GM18498 (cell line): ENCODE measurements at regions not wholly inside any gene's neighbourhood (a gene's known extent, or its start where the extent isn't known, plus 50 kb on each side); places are given as distances from the start of the nearest gene placed in this dataset.
A peak's percentile ranks its signal among the peaks of the same experiment; 100 is the strongest.
"Not testable (repeated sequence)": the region's sequence is repeated elsewhere in the genome, so short reads cannot be mapped to it uniquely, and the experiment has no call there.

ENCODE experiments used
- ATAC-seq: cut with Tn5 transposase; IDR thresholded peaks from one replicate; pipeline ENCODE4 v1.9.1; 2021; ENCODE audit warnings: mild to moderate bottlenecking, moderate library complexity; ENCODE audit not compliant: unreplicated experiment

DNA sequence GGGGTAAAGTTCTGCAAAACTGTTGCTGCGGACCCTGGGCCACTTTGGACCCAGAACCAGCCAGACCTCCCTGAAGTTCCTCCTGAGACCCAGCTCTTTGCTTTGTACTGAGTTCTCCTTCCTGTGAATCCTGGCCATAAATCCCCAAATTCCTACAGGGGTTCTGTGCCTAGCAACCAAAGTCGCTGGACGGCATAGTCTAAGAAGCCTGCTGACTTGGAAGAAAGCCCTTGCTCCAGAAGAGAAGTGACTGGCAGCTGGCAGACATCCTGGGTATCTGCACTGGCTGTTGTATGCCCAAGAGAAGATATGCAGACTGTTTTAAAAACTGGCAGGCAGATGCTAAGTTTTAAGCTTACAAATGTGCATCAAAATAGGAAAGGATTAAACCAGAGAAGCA is 99.9 kb upstream of the SLC24A4 start:
- no peak for ATAC-seq

DNA sequence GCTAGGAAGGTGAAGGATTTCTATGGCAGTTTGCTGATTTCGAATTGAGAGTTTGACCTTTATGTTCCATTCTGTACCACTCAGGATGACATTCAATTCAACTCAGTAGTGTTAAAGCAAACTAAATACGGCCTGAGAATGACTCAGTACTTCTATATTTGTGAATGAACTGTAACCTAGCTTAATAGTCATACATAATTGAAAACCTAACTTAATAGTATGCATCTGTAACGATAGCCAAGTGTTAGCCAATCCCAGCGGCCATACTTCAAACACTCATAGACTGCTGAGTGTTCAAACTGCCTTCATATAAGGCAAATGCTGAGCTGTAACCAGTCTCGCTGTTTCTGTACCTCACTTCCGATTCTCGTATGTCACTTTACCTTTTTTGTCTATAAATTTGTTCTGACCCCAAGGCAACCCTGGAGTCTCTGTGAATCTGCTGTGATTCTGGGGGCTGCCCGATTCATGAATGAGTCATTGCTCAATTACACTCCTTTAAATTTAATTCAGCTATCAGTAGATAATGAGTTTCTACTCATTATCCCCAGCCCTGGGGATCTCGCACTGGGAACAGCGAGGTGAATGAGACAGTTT is 98.5 kb upstream of the SLC24A4 start:
- ATAC-seq, result no peak

DNA sequence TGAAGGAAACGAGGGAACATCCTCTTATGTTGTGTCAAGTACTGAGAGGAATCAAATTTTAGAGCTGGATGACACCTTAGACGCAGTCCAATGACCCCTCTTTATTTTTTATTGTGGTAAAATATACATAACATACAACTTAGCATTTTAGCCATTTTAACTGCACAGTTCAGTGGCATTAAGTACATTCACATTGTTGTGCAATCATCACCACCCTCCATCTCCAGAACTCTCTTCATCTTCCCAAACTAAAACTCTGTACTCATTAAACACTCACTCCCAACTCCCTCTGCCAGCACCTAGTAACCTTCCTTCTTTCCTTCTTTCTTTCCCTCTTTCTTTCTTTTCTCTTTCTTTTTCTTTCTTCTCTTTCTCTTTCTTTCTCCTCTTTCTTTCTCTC is 97.2 kb upstream of the SLC24A4 start:
- ATAC-seq, result no peak

DNA sequence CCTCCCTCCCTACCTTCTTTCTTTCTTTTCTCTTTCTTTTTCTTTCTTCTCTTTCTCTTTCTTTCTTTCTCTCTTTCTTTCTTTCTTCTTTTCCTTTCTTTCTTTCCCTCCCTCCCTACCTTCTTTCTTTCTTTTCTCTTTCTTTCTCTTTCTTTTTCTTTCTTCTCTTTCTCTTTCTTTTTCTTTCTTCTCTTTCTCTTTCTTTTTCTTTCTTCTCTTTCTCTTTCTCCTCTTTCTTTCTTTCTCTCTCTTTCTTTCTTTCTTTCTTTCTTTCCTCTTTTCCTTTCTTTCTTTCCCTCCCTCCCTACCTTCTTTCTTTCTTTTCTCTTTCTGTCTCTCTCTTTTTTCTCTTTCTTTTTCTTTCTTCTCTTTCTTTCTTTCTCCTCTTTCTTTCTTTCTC is 96.8 kb upstream of the SLC24A4 start:
- not testable (repeated sequence) for ATAC-seq

DNA sequence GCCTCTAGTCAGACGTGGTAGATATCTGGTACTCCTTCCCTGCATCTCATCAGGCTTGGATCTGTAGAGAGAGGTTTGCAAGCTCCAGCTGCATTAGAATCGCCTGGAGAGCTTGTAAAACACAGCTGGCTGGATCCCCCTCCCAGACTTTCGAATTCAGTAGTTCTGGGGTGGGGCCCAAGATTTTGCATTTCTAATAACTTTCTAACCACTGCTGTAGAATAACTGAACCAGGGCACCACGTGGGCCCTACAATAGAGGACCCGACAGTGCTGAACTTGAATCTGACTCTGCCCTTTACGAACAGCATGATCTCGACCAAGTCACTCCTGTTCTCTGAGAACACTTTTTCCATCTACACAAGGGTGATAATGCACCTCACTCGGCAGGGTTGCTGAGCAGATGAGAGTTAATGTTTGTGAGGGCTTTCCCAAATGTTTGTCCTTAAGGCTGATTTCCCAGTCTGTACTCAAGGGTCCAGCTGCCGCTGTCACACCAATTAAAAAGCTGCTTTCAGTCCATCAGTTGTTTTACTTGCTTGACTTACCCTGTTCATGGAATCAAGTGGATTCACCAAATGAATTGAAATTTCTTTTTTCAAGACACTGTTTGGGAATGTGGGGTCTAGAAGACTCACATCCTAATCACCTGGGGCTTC is 86.6 kb upstream of the SLC24A4 start:
- ATAC-seq, result no peak

DNA sequence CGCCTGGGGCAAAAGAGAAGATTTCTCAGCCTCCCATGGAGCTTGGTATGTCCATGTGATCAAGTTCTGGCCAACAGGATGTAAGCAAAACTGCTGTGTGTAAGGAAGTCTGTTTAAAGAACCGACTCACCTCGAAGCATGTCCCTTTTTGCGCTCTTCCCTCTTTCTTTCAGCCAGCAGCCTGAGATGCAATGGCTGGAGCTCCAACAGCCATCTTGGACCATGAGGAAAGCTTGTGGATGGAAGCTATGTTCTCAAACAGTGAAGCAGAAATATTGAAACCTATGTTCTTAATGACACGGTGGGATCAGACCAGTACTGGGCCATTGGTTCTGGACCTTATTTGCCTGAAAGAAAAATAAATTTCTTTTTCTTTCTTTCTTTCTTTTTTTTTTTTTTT is 82.3 kb upstream of the SLC24A4 start:
- no peak for ATAC-seq

- no peak for ATAC-seq
These were observed 80.9 kb upstream of the SLC24A4 start for GRCh38 chr14:92241966-92242595.

DNA sequence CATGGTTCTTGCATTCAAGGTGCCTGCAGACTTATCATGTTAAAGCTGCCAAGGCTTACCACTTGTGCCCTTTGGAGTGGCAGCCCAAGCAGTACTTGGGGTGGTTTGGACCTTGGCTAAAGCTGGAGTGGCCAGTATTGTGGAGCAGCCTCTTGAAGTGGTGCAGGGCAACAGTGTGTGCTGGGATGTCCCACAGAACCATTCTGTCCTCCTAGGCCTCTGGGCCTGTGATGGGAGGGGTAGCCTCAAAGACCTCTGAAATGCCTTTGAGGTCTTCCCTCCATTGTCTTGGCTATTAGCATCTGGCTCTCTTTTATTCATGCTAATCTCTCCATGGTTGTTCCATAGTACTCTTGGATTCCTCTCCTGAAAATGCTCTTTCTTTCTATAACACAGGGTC is 78.2 kb upstream of the SLC24A4 start:
- ATAC-seq, result no peak

GRCh38 chr14:92247341-92247740 is 75.6 kb upstream of the SLC24A4 start:
- ATAC-seq, result no peak

DNA sequence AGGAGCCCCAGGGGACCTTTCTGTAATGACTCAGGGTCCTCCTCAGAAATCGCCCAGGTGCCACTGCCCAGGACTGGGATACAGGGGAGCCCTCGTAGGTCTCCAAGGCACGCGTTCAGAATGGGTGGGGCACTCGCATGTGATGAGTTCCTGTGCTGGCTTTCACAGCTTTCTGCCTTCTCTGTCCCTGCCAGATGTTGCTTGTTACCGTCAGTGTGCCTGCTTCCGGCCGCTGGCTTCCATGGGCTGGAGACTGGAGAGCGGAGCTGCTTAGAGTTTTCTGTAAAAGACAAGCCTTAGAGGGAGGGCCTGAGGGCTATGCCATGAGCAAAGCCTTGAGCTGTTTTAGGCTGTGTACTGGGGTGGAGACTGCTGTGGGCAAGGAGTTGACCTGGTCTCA is 75.0 kb upstream of the SLC24A4 start:
- no peak for ATAC-seq

DNA sequence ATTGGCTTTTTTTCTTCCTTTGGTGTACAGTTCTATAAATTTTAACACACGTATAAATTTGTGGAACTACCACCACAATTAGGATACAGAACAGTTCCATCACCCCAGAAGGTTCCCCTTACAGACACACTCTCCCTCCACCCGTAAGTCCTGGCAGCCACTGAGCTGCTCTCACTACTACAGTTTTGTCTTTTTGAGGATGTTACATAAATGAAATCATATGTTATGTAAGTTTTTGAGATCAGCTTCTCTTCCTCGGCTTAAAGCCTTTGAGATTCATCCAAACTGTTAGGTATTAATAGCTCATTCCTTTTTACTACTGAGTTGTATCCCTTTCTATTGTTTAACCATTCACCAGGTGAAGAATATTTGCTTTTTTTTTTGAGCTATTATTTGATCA is 74.3 kb upstream of the SLC24A4 start:
- ATAC-seq, result no peak

DNA sequence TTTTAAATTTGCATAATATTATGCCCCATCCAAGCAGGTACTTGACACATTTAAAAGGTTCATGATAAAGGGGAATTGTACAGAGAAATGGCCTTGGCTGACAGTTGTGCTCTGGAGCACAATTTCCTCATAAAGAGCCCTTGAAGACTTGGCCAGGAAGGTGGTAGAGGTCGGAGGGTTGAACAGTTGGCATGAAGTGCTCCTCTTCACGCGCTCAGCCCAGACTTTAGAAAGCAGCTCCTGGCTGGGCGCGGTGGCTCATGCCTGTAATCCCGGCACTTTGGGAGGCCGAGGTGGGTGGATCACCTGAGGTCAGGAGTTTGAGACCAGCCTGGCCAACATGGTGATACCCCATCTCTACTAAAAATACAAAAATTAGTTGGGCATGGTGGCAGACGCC is 72.6 kb upstream of the SLC24A4 start:
- ATAC-seq, result not testable (repeated sequence)

GRCh38 chr14:92252323-92252722 is 70.6 kb upstream of the SLC24A4 start:
- no peak for ATAC-seq

GRCh38 chr14:92253381-92253894 is 69.5 kb upstream of the SLC24A4 start:
- ATAC-seq, result no peak

DNA sequence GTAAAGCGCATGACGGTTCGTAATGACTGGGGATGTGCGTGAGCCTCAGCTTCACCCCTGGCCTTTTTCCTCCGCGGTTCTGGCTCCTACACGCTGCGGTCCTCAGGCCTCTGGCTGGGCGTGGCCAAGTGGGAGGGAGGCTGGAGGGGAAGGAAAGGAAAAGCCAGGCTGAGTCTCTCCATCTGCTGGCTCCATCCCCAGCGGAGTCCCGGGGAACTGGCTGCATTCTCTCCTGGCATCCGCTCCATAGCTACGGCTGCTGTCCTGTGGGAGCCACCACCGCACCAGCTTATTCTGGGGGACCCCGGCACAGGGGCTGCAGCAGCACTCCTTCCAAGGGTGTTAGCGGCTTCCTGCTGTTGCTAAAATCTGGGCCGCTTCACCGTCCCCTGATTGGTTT is 68.2 kb upstream of the SLC24A4 start:
- ATAC-seq, result no peak

DNA sequence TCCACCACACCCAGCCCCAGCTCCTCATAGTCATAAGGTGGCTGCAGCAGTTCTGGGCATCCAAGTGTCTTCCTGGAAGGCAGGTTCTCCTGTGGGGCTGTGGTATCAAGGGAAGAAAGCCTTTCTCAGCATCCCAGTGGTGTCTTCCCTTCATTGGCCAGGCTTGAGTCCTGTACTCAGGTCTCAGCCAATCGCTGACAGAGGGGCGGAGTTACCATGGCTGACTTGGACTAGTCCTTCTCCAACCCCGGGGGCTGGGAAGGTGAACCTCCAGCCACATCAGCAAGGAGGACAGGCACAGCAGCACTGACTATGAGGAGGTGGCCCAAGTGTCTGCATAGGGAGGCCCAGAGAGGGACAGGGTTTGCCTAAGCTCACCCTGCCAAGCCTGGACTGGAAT is 64.0 kb upstream of the SLC24A4 start:
- ATAC-seq, result no peak

DNA sequence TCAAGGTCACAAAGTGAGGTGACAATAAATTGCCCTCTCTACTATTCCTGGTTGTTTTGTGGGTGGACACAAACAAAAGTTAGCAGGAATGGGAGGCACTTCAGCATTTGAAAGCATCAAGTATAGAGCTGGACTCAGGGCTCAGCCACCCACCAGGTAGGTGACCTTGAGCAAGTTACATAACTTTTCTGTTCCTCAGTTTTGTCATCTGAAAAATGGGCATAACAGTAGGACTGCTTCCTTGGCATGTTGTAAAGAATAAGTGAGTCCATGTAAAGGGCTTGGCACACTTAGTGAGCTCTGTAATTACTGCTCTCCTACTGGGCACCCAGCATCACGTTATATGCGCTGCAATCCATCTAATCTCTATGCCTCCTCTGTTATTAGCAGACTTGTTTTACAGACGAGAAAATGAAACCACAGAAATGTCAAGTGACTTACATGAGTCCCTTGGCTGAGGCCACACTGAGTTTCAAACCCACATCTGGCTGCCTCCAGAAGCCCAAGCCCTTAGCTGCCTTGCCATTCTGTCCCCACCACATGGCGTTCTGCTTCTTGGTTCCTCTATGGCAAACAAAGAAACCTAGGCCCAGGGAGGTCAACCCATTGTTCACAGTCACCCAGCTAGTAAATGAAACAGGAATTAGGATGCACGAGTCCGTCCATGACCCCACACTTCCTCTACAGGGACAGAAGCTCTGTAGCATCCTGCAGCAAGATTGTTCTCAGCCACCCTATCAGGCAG is 63.2 kb upstream of the SLC24A4 start:
- ATAC-seq, result peak; percentile 77

GRCh38 chr14:92263681-92264080 is 59.3 kb upstream of the SLC24A4 start:
- ATAC-seq, result no peak

- ATAC-seq, result no peak
These were observed 58.8 kb upstream of the SLC24A4 start for GRCh38 chr14:92264195-92264594.

GRCh38 chr14:92266216-92266615 is 56.7 kb upstream of the SLC24A4 start:
- no peak for ATAC-seq
